CD4-positive, alpha-beta T cell treated with Interleukin-17A for 1 hour (primary cell): ENCODE measurements at regions not wholly inside any gene's neighbourhood (a gene's known extent, or its start where the extent isn't known, plus 50 kb on each side); places are given as distances from the start of the nearest gene placed in this dataset.

Experiments
- DNase-seq: peaks from one replicate; pipeline ENCODE4 v3.0.0-alpha.2; 2020

GRCh38 chr17:70820276-70820675 is 650.9 kb downstream of the KCNJ2 start:
- DNase-seq, result no peak

- DNase-seq, result no peak
Measured at GRCh38 chr17:70825321-70826125, 656.2 kb downstream of the KCNJ2 start.

GRCh38 chr17:70829876-70830275 is 660.5 kb downstream of the KCNJ2 start:
- DNase-seq, result no peak

GRCh38 chr17:70834039-70834438 is 664.7 kb downstream of the KCNJ2 start:
- no peak for DNase-seq

- no peak for DNase-seq
Measured at GRCh38 chr17:70848785-70849184, 679.5 kb downstream of the KCNJ2 start.

- DNase-seq, result no peak
Measured at GRCh38 chr17:70855401-70856054, 686.2 kb downstream of the KCNJ2 start.

- no peak for DNase-seq
Measured at GRCh38 chr17:70857351-70857750, 688.0 kb downstream of the KCNJ2 start.

- no peak for DNase-seq
Measured at GRCh38 chr17:70859829-70860228, 690.5 kb downstream of the KCNJ2 start.

- no peak for DNase-seq
Measured at GRCh38 chr17:70862295-70862694, 693.0 kb downstream of the KCNJ2 start.

- DNase-seq, result no peak
Measured at GRCh38 chr17:70863436-70864248, 694.3 kb downstream of the KCNJ2 start.

GRCh38 chr17:70865993-70866804 is 696.9 kb downstream of the KCNJ2 start:
- DNase-seq, result no peak

- no peak for DNase-seq
Measured at GRCh38 chr17:70868149-70868548, 698.8 kb downstream of the KCNJ2 start.

GRCh38 chr17:70869402-70870085 is 700.2 kb downstream of the KCNJ2 start:
- no peak for DNase-seq

- no peak for DNase-seq
Measured at GRCh38 chr17:70871180-70871818, 702.0 kb downstream of the KCNJ2 start.

- no peak for DNase-seq
Measured at GRCh38 chr17:70872103-70872502, 702.8 kb downstream of the KCNJ2 start.

- no peak for DNase-seq
Measured at GRCh38 chr17:70875729-70876310, 706.5 kb downstream of the KCNJ2 start.

GRCh38 chr17:70878879-70879278 is 709.5 kb downstream of the KCNJ2 start:
- DNase-seq, result no peak

GRCh38 chr17:70879401-70879800 is 710.1 kb downstream of the KCNJ2 start:
- DNase-seq, result no peak

GRCh38 chr17:70881093-70881492 is 711.8 kb downstream of the KCNJ2 start:
- DNase-seq, result no peak

- DNase-seq, result no peak
Measured at GRCh38 chr17:70882504-70882903, 713.2 kb downstream of the KCNJ2 start.

- no peak for DNase-seq
Measured at GRCh38 chr17:70886648-70887047, 717.3 kb downstream of the KCNJ2 start.
